ENCODE measurements at regions not wholly inside any gene's neighbourhood (a gene's known extent, or its start where the extent isn't known, plus 50 kb on each side); places are given as distances from the start of the nearest gene placed in this dataset.

DNA sequence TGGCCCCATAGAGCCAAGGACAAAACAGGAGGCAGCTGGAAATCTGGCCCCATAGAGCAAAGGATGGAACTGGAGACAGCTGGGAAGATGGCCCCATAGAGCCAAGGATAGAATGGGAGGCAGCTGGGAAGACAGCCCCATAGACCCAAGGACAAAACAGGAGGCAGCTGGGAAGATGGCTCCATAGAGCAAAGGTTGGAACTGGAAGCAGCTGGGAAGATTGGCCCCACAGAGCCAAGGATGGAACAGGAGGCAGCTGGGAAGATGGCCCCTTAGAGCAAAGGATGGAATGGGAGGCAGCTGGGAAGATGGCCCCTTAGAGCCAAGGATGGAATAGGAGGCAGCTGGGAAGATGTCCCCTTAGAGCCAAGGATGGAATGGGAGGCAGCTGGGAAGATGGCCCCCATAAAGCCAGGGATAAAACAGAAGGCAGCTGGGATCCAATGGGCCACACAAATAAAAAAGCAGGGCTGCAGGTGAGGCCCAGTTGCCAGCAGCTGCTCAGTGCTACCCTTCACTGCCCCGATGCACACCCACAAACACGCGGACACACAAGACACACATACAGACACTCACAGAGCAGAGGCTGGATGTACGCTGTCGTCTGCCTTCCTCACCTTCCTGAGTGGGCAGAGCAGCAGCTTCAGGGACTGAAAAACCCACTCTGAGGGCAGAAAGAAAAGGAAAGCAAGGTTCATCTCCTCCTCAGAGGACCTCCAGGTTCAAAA is 505.4 kb upstream of the MYT1L start:
- WGBS (ENCODE audit: low lambda C conversion rate, missing lambda C conversion rate): 80% methylated on average over 5 of the region's 5 CpGs
- H3K4me1 ChIP-seq (ENCODE audit: insufficient read depth): no peaks in the 10 kb centered on the region
- H3K4me3 ChIP-seq: no peak overlapping the region
- H3K4me2 ChIP-seq: no peak overlapping the region
- TF ChIP-seq EZH2 (IDR thresholded peaks at IDR 0.05; ENCODE audit: borderline replicate concordance) (no peak), EZH2phosphoT487 (IDR thresholded peaks at IDR 0.05; ENCODE audit: low read depth, severe bottlenecking, unreplicated experiment) (no peak)
- TF ChIP-seq, protein P1, sequence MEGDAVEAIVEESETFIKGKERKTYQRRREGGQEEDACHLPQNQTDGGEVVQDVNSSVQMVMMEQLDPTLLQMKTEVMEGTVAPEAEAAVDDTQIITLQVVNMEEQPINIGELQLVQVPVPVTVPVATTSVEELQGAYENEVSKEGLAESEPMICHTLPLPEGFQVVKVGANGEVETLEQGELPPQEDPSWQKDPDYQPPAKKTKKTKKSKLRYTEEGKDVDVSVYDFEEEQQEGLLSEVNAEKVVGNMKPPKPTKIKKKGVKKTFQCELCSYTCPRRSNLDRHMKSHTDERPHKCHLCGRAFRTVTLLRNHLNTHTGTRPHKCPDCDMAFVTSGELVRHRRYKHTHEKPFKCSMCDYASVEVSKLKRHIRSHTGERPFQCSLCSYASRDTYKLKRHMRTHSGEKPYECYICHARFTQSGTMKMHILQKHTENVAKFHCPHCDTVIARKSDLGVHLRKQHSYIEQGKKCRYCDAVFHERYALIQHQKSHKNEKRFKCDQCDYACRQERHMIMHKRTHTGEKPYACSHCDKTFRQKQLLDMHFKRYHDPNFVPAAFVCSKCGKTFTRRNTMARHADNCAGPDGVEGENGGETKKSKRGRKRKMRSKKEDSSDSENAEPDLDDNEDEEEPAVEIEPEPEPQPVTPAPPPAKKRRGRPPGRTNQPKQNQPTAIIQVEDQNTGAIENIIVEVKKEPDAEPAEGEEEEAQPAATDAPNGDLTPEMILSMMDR (IDR thresholded peaks at IDR 0.05; ENCODE audit: poor library complexity): no peak
- H3K27ac ChIP-seq: no peak overlapping the region
- H3K9me2 ChIP-seq (replicated peaks; ENCODE audit: insufficient read depth): no peaks in the 10 kb centered on the region
- no peaks in the 10 kb centered on the region for H3K9me3 ChIP-seq (ENCODE audit: low read depth)
- H3K27me3 ChIP-seq: no peaks in the 10 kb centered on the region
- no peaks in the 10 kb centered on the region for H3K79me2 ChIP-seq
- H2AFZ ChIP-seq: no peak overlapping the region
- no peaks in the 10 kb centered on the region for H3K36me3 ChIP-seq (replicated peaks; ENCODE audit: insufficient read depth, low read depth)
- H4K20me1 ChIP-seq (ENCODE audit: insufficient read depth, poor library complexity, severe bottlenecking): no peaks in the 10 kb centered on the region
- no peak for DNase-seq (ENCODE audit: low spot score)

DNA sequence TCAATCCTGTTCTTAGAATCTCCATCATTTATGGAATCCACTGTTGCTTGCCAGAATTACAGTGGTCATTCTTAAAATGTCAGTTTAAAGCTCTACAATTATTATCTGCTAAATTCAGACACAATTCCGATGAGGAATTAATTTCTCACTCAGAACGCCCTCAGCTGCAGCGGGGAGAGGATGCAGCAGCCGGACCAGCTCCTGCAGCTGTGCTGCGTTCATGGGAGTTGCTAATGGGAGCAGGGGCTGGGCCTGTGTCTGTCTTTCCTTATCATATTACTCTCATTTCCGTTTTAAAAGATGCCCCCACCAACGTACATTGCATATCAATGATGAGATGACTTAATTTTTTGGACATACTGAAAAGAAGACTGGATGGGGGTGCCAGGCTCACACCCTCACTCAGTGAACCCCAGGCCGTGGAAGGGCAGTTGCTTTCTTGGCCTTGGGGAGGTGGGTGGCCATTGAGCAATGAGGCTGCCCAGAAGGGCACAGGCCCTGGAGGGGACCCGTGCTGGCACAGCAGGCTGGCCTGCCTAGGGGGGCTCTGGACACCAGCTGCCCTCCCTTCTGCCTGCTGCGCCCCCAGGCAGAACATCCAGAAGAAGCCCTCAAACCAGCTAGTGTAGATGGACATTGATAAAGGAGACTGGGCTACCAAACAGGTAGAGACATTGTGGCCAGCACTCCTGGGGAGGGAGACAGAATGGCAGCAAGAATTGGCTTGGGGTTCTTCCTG is 503.6 kb upstream of the MYT1L start:
- DNase-seq (ENCODE audit: low spot score): no peak
- Histone ChIP-seq H3K27ac (no peak overlapping the region), H4K20me1 (ENCODE audit: insufficient read depth, poor library complexity, severe bottlenecking) (no peaks in the 10 kb centered on the region), H3K27me3 (no peaks in the 10 kb centered on the region), H3K36me3 (replicated peaks; ENCODE audit: insufficient read depth, low read depth) (no peaks in the 10 kb centered on the region), H3K4me2 (no peak overlapping the region), H3K9me3 (ENCODE audit: low read depth) (no peaks in the 10 kb centered on the region), H3K79me2 (no peaks in the 10 kb centered on the region), H2AFZ (no peak overlapping the region), H3K4me3 (no peak overlapping the region), H3K4me1 (ENCODE audit: insufficient read depth) (no peaks in the 10 kb centered on the region), H3K9me2 (replicated peaks; ENCODE audit: insufficient read depth) (no peaks in the 10 kb centered on the region)
- 80% methylated on average over 10 of the region's 10 CpGs for WGBS (ENCODE audit: low lambda C conversion rate, missing lambda C conversion rate)
- TF ChIP-seq EZH2phosphoT487 (IDR thresholded peaks at IDR 0.05; ENCODE audit: low read depth, severe bottlenecking, unreplicated experiment): no peak
- TF ChIP-seq, protein P1 (IDR thresholded peaks at IDR 0.05; ENCODE audit: poor library complexity): no peak
- TF ChIP-seq EZH2 (IDR thresholded peaks at IDR 0.05; ENCODE audit: borderline replicate concordance): no peak

DNA sequence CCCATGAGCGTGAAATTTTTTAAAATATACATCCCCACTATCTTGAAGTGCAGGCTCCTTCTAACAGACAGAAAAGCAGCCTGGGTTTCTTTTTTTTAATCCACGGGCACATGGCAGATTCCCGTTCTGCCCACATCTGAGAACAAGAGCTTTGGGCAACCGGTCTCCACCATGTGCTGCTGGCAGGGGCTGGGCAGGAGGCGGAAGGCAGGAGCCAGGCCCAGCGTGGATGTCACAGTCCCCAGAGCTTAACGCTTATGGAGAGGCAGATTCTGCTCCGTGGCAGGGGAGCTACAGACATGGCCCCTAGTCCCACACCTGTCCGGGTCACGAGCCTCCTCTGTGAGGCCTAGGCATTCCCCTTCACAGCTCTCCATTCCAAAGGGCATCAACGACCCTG is 503.0 kb upstream of the MYT1L start:
- H3K36me3 ChIP-seq (replicated peaks; ENCODE audit: insufficient read depth, low read depth): no peaks in the 10 kb centered on the region
- no peak for TF ChIP-seq EZH2 (IDR thresholded peaks at IDR 0.05; ENCODE audit: borderline replicate concordance)
- TF ChIP-seq EZH2phosphoT487 (IDR thresholded peaks at IDR 0.05; ENCODE audit: low read depth, severe bottlenecking, unreplicated experiment): no peak
- TF ChIP-seq, protein P1 (IDR thresholded peaks at IDR 0.05; ENCODE audit: poor library complexity): no peak
- H3K27me3 ChIP-seq: no peaks in the 10 kb centered on the region
- WGBS (ENCODE audit: low lambda C conversion rate, missing lambda C conversion rate): 80% methylated on average over 11 of the region's 11 CpGs
- H3K79me2 ChIP-seq: no peaks in the 10 kb centered on the region
- no peak overlapping the region for H3K27ac ChIP-seq
- no peaks in the 10 kb centered on the region for H4K20me1 ChIP-seq (ENCODE audit: insufficient read depth, poor library complexity, severe bottlenecking)
- H3K9me3 ChIP-seq (ENCODE audit: low read depth): no peaks in the 10 kb centered on the region
- no peaks in the 10 kb centered on the region for H3K9me2 ChIP-seq (replicated peaks; ENCODE audit: insufficient read depth)
- no peaks in the 10 kb centered on the region for H3K4me1 ChIP-seq (ENCODE audit: insufficient read depth)
- H3K4me3 ChIP-seq: no peak overlapping the region
- no peak overlapping the region for H2AFZ ChIP-seq
- no peak overlapping the region for H3K4me2 ChIP-seq
- DNase-seq (ENCODE audit: low spot score): no peak
